ENCODE measurements at regions not wholly inside any gene's neighbourhood (a gene's known extent, or its start where the extent isn't known, plus 50 kb on each side); places are given as distances from the start of the nearest gene placed in this dataset.
"Not testable (repeated sequence)": the region's sequence is repeated elsewhere in the genome, so short reads cannot be mapped to it uniquely, and the experiment has no call there.

DNA sequence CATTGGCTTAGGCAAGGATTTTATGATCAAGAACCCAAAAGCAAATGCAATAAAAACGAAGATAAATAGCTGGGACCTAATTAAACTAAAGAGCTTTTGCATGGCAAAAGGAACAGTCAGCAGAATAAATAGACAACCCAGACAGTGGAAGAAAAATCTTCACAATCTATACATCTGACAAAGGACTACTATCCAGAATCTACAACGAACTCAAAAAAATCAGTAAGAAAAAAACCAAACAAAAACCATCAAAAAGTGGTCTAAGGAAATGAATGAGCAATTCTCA is 109.5 kb upstream of the ETV3 start:
- TF ChIP-seq ESRRA (CRISPR knock-in tag; IDR thresholded peaks at IDR 0.05; ENCODE audit: borderline replicate concordance); ATF1 (CRISPR knock-in tag; IDR thresholded peaks at IDR 0.05); TEAD4 (CRISPR knock-in tag; IDR thresholded peaks at IDR 0.05): not testable (repeated sequence)
- TF ChIP-seq, protein P1, sequence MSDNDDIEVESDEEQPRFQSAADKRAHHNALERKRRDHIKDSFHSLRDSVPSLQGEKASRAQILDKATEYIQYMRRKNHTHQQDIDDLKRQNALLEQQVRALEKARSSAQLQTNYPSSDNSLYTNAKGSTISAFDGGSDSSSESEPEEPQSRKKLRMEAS (CRISPR knock-in tag; IDR thresholded peaks at IDR 0.05) = not testable (repeated sequence)
- TF ChIP-seq, protein P2, sequence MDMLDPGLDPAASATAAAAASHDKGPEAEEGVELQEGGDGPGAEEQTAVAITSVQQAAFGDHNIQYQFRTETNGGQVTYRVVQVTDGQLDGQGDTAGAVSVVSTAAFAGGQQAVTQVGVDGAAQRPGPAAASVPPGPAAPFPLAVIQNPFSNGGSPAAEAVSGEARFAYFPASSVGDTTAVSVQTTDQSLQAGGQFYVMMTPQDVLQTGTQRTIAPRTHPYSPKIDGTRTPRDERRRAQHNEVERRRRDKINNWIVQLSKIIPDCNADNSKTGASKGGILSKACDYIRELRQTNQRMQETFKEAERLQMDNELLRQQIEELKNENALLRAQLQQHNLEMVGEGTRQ (CRISPR knock-in tag; IDR thresholded peaks at IDR 0.05) = not testable (repeated sequence)
- TF ChIP-seq, protein P3, sequence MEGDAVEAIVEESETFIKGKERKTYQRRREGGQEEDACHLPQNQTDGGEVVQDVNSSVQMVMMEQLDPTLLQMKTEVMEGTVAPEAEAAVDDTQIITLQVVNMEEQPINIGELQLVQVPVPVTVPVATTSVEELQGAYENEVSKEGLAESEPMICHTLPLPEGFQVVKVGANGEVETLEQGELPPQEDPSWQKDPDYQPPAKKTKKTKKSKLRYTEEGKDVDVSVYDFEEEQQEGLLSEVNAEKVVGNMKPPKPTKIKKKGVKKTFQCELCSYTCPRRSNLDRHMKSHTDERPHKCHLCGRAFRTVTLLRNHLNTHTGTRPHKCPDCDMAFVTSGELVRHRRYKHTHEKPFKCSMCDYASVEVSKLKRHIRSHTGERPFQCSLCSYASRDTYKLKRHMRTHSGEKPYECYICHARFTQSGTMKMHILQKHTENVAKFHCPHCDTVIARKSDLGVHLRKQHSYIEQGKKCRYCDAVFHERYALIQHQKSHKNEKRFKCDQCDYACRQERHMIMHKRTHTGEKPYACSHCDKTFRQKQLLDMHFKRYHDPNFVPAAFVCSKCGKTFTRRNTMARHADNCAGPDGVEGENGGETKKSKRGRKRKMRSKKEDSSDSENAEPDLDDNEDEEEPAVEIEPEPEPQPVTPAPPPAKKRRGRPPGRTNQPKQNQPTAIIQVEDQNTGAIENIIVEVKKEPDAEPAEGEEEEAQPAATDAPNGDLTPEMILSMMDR (IDR thresholded peaks at IDR 0.05) = not testable (repeated sequence)
- TF ChIP-seq, protein P4, sequence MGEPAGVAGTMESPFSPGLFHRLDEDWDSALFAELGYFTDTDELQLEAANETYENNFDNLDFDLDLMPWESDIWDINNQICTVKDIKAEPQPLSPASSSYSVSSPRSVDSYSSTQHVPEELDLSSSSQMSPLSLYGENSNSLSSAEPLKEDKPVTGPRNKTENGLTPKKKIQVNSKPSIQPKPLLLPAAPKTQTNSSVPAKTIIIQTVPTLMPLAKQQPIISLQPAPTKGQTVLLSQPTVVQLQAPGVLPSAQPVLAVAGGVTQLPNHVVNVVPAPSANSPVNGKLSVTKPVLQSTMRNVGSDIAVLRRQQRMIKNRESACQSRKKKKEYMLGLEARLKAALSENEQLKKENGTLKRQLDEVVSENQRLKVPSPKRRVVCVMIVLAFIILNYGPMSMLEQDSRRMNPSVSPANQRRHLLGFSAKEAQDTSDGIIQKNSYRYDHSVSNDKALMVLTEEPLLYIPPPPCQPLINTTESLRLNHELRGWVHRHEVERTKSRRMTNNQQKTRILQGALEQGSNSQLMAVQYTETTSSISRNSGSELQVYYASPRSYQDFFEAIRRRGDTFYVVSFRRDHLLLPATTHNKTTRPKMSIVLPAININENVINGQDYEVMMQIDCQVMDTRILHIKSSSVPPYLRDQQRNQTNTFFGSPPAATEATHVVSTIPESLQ (CRISPR knock-in tag; IDR thresholded peaks at IDR 0.05) = not testable (repeated sequence)
- TF ChIP-seq, protein P5, sequence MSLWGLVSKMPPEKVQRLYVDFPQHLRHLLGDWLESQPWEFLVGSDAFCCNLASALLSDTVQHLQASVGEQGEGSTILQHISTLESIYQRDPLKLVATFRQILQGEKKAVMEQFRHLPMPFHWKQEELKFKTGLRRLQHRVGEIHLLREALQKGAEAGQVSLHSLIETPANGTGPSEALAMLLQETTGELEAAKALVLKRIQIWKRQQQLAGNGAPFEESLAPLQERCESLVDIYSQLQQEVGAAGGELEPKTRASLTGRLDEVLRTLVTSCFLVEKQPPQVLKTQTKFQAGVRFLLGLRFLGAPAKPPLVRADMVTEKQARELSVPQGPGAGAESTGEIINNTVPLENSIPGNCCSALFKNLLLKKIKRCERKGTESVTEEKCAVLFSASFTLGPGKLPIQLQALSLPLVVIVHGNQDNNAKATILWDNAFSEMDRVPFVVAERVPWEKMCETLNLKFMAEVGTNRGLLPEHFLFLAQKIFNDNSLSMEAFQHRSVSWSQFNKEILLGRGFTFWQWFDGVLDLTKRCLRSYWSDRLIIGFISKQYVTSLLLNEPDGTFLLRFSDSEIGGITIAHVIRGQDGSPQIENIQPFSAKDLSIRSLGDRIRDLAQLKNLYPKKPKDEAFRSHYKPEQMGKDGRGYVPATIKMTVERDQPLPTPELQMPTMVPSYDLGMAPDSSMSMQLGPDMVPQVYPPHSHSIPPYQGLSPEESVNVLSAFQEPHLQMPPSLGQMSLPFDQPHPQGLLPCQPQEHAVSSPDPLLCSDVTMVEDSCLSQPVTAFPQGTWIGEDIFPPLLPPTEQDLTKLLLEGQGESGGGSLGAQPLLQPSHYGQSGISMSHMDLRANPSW (CRISPR knock-in tag; conservative IDR thresholded peaks at IDR 0.05; ENCODE audit: low read depth) = not testable (repeated sequence)

Data from WTC11 (cell line).